22Rv1 (cell line): ENCODE measurements at regions not wholly inside any gene's neighbourhood (a gene's known extent, or its start where the extent isn't known, plus 50 kb on each side); places are given as distances from the start of the nearest gene placed in this dataset.

ENCODE experiments used
- H3K27ac ChIP-seq: fragments of 450-650 bp; 2 replicates; pipeline ENCODE4 v1.5.1; 2017
- CTCF ChIP-seq: fragments of 450-650 bp; IDR thresholded peaks from 2 replicates; pipeline ENCODE4 v1.5.1; 2017; ENCODE audit warnings: mild to moderate bottlenecking
- ZFX ChIP-seq: fragments of 450-650 bp; IDR thresholded peaks from 2 replicates; pipeline ENCODE4 v1.6.1; 2017; ENCODE audit warnings: antibody characterized with exemption, borderline replicate concordance

- TF ChIP-seq ZFX, result no peak
- no peak for TF ChIP-seq CTCF
- H3K27ac ChIP-seq, result no peak overlapping the region
These were observed 352.3 kb downstream of the PYDC2 start for GRCh38 chr3:191813245-191813644.

- TF ChIP-seq ZFX, result no peak
- TF ChIP-seq CTCF, result no peak
These were observed 387.9 kb downstream of the PYDC2 start for GRCh38 chr3:191848818-191849217.

GRCh38 chr3:191859531-191859930 lies 398.6 kb downstream of the PYDC2 start:
- H3K27ac ChIP-seq, result no peak overlapping the region
- no peak for TF ChIP-seq CTCF
- no peak for TF ChIP-seq ZFX

More at GRCh38 chr3:191848818-191849217, 387.9 kb downstream of the PYDC2 start:
- no peak overlapping the region for H3K27ac ChIP-seq

- H3K27ac ChIP-seq, result no peak overlapping the region
- TF ChIP-seq CTCF, result no peak
- TF ChIP-seq ZFX, result no peak
These were observed 408.9 kb downstream of the PYDC2 start for GRCh38 chr3:191869738-191870415.

- no peak overlapping the region for H3K27ac ChIP-seq
- TF ChIP-seq ZFX (no peak), CTCF (no peak)
These were observed 412.8 kb downstream of the PYDC2 start for GRCh38 chr3:191873736-191874135.

- H3K27ac ChIP-seq, result no peak overlapping the region
- TF ChIP-seq CTCF (no peak), ZFX (no peak)
These were observed 421.3 kb downstream of the PYDC2 start for GRCh38 chr3:191882289-191882688.

GRCh38 chr3:191884132-191884531 lies 423.2 kb downstream of the PYDC2 start:
- H3K27ac ChIP-seq, result no peak overlapping the region
- TF ChIP-seq CTCF, result no peak
- TF ChIP-seq ZFX, result no peak
